ENCODE measurements at regions not wholly inside any gene's neighbourhood (a gene's known extent, or its start where the extent isn't known, plus 50 kb on each side); places are given as distances from the start of the nearest gene placed in this dataset.
"Not testable (repeated sequence)": the region's sequence is repeated elsewhere in the genome, so short reads cannot be mapped to it uniquely, and the experiment has no call there.

GRCh38 chr3:140870351-140870750 is 71.3 kb upstream of the SLC25A36 start:
- no peak for DNase-seq (ENCODE audit: low read depth in 2 of 2)

DNA sequence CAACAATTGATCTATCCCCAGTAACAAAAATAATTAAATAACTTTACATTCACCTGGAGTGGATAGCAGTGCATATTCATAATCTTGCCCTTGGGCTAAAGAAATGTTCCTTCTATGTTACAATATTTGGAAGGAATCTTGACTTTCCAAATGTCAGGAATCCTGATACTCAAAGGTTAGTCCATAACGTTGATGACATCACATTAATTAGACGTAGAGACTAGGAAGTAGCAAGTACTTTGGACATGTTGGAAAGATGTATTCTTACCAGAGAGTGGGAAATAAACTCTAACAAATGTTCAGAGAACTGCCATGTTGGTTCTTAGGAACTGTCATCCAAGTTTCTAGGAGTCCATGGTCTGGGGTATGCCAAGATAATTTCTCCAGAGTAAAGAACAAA is 70.6 kb upstream of the SLC25A36 start:
- no peak for DNase-seq (ENCODE audit: low read depth in 2 of 2)

- not testable (repeated sequence) for DNase-seq (ENCODE audit: low read depth in 2 of 2)
Observed at GRCh38 chr3:140872165-140872564, 69.5 kb upstream of the SLC25A36 start.

GRCh38 chr3:140883428-140884040 is 58.1 kb upstream of the SLC25A36 start:
- DNase-seq (ENCODE audit: low read depth in 2 of 2): no peak

DNA sequence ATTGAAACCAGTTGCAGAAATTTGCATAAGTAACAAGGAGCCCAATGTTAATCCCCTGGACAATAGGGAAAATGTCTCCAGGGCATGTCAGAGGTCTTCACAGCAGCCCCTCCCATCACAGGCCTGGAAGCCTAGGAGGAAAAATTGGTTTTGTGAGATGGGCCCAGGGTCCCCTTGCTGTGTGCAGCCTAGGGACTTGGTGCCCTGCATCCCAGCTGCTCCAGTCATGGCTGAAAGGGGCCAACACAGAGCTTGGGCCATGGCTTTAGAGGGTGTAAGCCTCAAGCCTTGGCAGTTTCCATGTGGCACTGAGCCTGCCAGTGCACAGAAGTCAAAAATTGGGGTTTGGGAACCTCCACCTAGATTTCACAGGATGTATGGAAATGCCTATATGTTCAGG is 55.9 kb upstream of the SLC25A36 start:
- DNase-seq (ENCODE audit: low read depth in 2 of 2): not testable (repeated sequence)

Measured in activated CD4-positive, alpha-beta T cell treated with anti-CD3 and anti-CD28 coated beads for 24 hours (primary cell).